GM10266 (cell line): ENCODE measurements at regions not wholly inside any gene's neighbourhood (a gene's known extent, or its start where the extent isn't known, plus 50 kb on each side); places are given as distances from the start of the nearest gene placed in this dataset.

Experiments
- DNase-seq: peaks from one replicate; pipeline ENCODE4 v3.0.0; 2012; ENCODE audit errors: extremely low spot score
- TF ChIP-seq, protein P1 (sequence below): IDR thresholded peaks from 2 replicates; pipeline ENCODE4 v1.5.1; 2012; ENCODE audit warnings: mild to moderate bottlenecking, low read depth; ENCODE audit not compliant: control insufficient read depth, insufficient read depth; ENCODE audit errors: missing control alignments

DNA sequence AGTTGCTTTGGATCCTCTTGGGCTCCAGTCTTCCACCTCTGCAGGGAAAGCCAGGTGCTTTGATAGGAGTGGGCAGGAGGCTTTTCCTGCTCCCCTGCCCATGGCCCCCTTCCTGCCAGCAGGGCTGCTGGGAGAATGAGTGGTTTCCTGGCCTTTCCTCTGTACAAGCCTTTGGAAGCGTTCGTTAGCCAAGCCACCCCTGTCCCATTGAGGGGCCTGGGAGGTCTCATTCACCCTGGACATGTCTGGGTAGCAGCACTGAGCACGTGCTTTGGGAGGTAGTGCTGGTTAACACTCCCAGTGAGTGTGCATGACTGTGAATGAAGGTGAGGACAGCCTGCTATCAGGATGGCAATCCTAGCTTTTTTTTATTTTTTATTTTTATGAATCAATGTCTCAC, 118.5 kb upstream of the CACNA1E start:
- no peak for DNase-seq
- TF ChIP-seq, protein P1, sequence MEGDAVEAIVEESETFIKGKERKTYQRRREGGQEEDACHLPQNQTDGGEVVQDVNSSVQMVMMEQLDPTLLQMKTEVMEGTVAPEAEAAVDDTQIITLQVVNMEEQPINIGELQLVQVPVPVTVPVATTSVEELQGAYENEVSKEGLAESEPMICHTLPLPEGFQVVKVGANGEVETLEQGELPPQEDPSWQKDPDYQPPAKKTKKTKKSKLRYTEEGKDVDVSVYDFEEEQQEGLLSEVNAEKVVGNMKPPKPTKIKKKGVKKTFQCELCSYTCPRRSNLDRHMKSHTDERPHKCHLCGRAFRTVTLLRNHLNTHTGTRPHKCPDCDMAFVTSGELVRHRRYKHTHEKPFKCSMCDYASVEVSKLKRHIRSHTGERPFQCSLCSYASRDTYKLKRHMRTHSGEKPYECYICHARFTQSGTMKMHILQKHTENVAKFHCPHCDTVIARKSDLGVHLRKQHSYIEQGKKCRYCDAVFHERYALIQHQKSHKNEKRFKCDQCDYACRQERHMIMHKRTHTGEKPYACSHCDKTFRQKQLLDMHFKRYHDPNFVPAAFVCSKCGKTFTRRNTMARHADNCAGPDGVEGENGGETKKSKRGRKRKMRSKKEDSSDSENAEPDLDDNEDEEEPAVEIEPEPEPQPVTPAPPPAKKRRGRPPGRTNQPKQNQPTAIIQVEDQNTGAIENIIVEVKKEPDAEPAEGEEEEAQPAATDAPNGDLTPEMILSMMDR = no peak

DNA sequence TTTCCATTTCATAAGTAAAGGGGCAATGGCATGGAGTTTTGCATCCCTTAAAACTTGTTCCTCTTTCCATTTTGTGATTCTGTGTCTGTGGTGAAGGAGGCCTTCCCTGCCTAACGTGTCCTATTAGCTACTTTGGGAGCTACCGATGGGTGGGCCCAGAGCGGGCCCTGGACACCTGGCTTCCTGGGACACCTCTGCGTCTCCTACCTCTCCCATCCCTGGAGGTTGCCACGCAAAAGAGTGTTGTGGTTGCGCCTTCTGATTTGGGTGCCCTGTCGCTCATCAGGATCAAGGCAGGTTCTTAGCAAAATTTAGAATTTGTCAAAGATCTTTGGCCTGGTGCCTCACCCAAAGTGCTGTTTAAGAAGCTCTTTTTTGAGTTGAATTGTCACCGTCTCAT, 116.4 kb upstream of the CACNA1E start:
- DNase-seq = no peak
- TF ChIP-seq, protein P1 = no peak

DNA sequence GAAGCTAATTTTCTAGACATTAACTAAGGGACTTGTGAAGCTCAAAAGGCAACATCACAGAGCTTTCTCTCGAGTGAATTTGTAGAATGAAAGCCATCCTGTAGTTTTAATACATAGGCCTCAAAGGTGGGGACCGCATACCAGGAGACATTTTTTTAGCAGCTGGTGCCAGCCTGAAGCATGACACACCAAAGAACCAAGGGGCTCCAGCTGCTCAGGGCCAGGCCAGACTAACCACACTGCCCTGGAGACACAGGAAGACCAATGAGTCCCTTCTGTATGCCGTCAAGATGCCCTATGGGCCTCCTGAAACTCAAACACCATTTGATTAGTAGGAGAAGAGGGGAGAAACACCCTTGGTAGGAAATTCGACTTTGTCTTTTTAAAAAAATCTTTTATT, 113.9 kb upstream of the CACNA1E start:
- TF ChIP-seq, protein P1 = no peak
- no peak for DNase-seq

DNA sequence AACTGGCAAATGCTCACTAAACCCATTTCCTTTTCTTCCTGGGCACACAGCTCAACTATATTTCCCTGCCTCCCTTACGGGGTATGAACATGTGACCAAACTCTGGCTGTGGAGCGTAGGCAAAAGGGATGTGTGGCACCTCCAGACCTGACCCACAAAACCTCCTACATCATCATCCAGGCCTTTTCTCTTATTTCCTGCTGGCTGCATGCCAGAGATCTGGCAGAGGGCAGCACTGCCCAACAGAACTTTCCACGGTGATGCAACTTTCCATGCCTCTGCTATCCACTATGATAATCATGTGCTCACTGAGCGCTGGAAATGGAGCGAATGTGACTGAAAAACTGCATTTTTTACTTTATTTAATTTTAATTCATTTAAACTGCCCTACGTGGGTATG, 99.6 kb upstream of the CACNA1E start:
- TF ChIP-seq, protein P1 = no peak
- DNase-seq = no peak

DNA sequence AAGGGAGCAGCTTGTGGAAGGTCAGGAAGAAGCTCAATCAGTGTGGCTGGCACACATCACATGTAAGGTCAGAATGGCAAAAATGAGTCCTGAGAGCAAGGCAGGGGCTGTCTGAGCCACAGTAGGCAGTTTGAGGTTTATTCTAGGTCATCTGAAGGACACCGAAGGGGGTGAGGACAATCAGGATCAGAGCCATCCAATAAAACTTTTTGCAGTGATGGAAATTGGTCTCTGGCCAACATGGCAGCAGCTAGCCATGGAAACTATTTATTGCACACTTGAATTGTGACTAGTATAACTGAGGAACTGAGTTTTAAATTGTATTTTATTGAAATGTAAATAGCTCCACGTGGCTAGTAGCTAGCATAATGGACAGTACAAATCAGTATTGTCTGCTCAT, 97.0 kb upstream of the CACNA1E start:
- DNase-seq = no peak
- TF ChIP-seq, protein P1 = no peak

DNA sequence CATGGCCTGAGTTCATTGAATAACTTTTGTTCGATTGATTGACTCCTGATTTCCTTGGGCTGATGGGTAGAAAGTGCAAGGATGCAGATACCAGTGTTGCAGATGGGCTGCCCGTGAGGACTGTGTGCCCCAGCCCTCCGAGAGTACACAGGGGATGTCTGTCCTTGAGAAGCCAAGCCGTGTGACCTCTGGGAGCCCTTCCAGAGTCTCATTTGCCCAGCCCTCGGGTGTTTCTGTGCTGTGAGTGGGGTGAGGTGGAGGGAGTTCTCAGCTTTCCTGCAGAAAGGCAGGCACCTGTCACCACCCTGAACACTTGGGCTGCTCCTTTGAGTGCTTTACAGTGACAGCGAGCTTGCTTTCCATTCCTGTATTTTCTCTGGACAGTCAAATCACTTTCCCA, 96.4 kb upstream of the CACNA1E start:
- DNase-seq = no peak
- TF ChIP-seq, protein P1 = no peak

DNA sequence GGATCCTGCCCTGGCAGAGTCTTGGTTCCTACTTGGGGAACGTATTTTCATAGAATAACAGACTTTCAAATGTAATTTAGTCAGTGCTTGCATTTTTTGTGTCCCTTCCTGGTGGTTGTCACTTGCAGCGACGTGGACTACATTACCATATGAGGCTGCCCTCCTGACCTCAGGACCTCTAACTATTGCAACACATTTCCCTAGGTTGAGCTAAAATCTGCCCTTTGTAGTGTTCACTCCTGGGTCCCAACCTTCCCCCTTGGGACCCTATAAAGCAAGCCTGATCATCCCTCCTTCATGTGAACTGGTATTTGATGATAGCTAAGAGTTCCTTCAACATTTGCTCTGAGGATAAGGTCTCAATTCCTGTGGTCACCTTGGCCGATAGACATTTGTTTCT, 95.6 kb upstream of the CACNA1E start:
- TF ChIP-seq, protein P1 = no peak
- DNase-seq = no peak
